ENCODE measurements at regions not wholly inside any gene's neighbourhood (a gene's known extent, or its start where the extent isn't known, plus 50 kb on each side); places are given as distances from the start of the nearest gene placed in this dataset.

GRCh38 chr6:151757506-151757955 is 50.0 kb upstream of the ESR1 start:
- H3K4me3 ChIP-seq (ENCODE audit: low read depth, low read length): no peak overlapping the region
- TF ChIP-seq CTCF (IDR thresholded peaks at IDR 0.05; ENCODE audit: low read depth, low read length): no peak
